NCI-H524 treated with DMSO at 0.1 percent for 48 hours (cell line): ENCODE measurements at regions not wholly inside any gene's neighbourhood (a gene's known extent, or its start where the extent isn't known, plus 50 kb on each side); places are given as distances from the start of the nearest gene placed in this dataset.

Experiments
- DNase-seq: peaks from one replicate; lab custom pipeline; 2025; lab: John Stamatoyannopoulos, UW

GRCh38 chr6:134523903-134524650, 206.2 kb upstream of the SGK1 start:
- no peak for DNase-seq

GRCh38 chr6:134523051-134523450, 205.1 kb upstream of the SGK1 start:
- no peak for DNase-seq

GRCh38 chr6:134521116-134521501, 203.2 kb upstream of the SGK1 start:
- DNase-seq: no peak

- DNase-seq: no peak
Observed at GRCh38 chr6:134520181-134521115, 202.5 kb upstream of the SGK1 start.

GRCh38 chr6:134519465-134519864, 201.6 kb upstream of the SGK1 start:
- no peak for DNase-seq

GRCh38 chr6:134517868-134518267, 200.0 kb upstream of the SGK1 start:
- DNase-seq: no peak

GRCh38 chr6:134517145-134517658, 199.3 kb upstream of the SGK1 start:
- DNase-seq: no peak

GRCh38 chr6:134516582-134516981, 198.7 kb upstream of the SGK1 start:
- DNase-seq: no peak

GRCh38 chr6:134515986-134516385, 198.1 kb upstream of the SGK1 start:
- no peak for DNase-seq

- no peak for DNase-seq
Observed at GRCh38 chr6:134512981-134513391, 195.1 kb upstream of the SGK1 start.

GRCh38 chr6:134511984-134512683, 194.2 kb upstream of the SGK1 start:
- DNase-seq: no peak

- peak; percentile 96 for DNase-seq
Observed at GRCh38 chr6:134510920-134511319, 193.0 kb upstream of the SGK1 start.

- no peak for DNase-seq
Observed at GRCh38 chr6:134510142-134510541, 192.2 kb upstream of the SGK1 start.

- no peak for DNase-seq
Observed at GRCh38 chr6:134508862-134509498, 191.1 kb upstream of the SGK1 start.

- DNase-seq: no peak
Observed at GRCh38 chr6:134506162-134506561, 188.2 kb upstream of the SGK1 start.

GRCh38 chr6:134503585-134504281, 185.8 kb upstream of the SGK1 start:
- no peak for DNase-seq

- DNase-seq: no peak
Observed at GRCh38 chr6:134502614-134503549, 185.0 kb upstream of the SGK1 start.

- DNase-seq: no peak
Observed at GRCh38 chr6:134495890-134496248, 178.0 kb upstream of the SGK1 start.

GRCh38 chr6:134495203-134495889, 177.4 kb upstream of the SGK1 start:
- no peak for DNase-seq

GRCh38 chr6:134493789-134494188, 175.9 kb upstream of the SGK1 start:
- no peak for DNase-seq
